Suprapubic skin (tissue), 4 donors: ENCODE measurements at regions not wholly inside any gene's neighbourhood (a gene's known extent, or its start where the extent isn't known, plus 50 kb on each side); places are given as distances from the start of the nearest gene placed in this dataset.

Source experiments
- DNase-seq, 2 donors: peaks; one replicate each; pipeline ENCODE4 v3.0.0-alpha.2; 2019; ENCODE audit warnings: low spot score in 2 of 2
- H3K27ac ChIP-seq: fragments of 200-600 bp; sonication (generic); one replicate; pipeline ENCODE4 v1.5.1; 2019
- H3K27me3 ChIP-seq: fragments of 200-600 bp; sonication (generic); one replicate; pipeline ENCODE4 v1.5.1; 2019
- H3K36me3 ChIP-seq: fragments of 200-600 bp; sonication (generic); one replicate; pipeline ENCODE4 v1.5.1; 2019
- H3K4me1 ChIP-seq: fragments of 200-600 bp; sonication (generic); one replicate; pipeline ENCODE4 v1.5.1; 2019
- H3K4me3 ChIP-seq: fragments of 200-600 bp; sonication (generic); one replicate; pipeline ENCODE4 v1.5.1; 2019; ENCODE audit warnings: mild to moderate bottlenecking
- H3K9me3 ChIP-seq: fragments of 200-600 bp; sonication (generic); one replicate; pipeline ENCODE4 v1.5.1; 2019
- EP300 ChIP-seq: sonication (generic); formaldehyde crosslinking; IDR thresholded peaks from one replicate; pipeline ENCODE4 v1.6.1; 2017; ENCODE audit warnings: antibody characterized with exemption
- POLR2A ChIP-seq, 2 donors: fragments of 450-650 bp; IDR thresholded peaks; one replicate each; pipeline ENCODE4 v1.6.1; 2017; ENCODE audit warnings: antibody characterized with exemption in 2 of 2, mild to moderate bottlenecking in 2 of 2, moderate library complexity in 2 of 2
- POLR2AphosphoS5 ChIP-seq, 3 donors: sonication (generic); formaldehyde crosslinking; IDR thresholded peaks; one replicate each; pipeline ENCODE4 v1.6.1; 2017; ENCODE audit warnings: antibody characterized with exemption in 3 of 3
- WGBS: methylation state at CpG from one replicate; pipeline ENCODE4 v1.1.5; 2018; 5-methylcytosine and 5-hydroxymethylcytosine counted together
- TF ChIP-seq, protein P1 (sequence below), 2 donors: fragments of 200-600 bp in 1 of 2; fragments of 450-650 bp in 1 of 2; sonication (generic) in 1 of 2; IDR thresholded peaks; one replicate each; pipeline ENCODE4 v1.5.1; 2016 to 2019; ENCODE audit warnings: antibody characterized with exemption in 2 of 2, mild to moderate bottlenecking in 1 of 2, moderate library complexity in 1 of 2

DNA sequence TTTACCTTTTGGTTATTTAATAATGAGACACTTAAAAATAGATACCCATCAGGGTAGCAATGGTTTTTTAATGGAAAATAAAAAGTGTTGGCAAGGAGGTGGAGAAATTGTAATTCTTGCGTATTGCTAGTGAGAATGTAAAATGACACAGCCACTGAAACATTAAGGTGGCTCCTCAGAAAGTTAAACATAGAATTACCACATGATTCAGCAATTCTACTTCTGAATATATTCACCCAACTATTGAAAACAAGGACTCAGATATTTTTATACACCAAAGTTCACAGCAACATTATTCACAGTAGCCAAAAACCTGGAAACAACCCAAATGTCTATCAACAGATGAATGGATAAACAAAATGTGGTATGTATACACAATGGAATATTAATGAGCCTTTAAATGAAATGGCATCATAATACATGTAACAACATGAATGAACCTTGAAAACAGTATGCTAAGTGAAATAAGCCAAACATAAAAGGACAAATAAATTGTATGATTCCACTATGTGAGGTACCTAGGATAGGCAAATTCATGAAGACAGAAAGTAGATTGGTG, 163.5 kb downstream of the IMPG2 start:
- Histone ChIP-seq H3K9me3 (no peaks in the 10 kb centered on the region), H3K4me3 (no peak overlapping the region), H3K27me3 (no peaks in the 10 kb centered on the region), H3K4me1 (no peaks in the 10 kb centered on the region), H3K36me3 (no peaks in the 10 kb centered on the region), H3K27ac (no peak overlapping the region)
- 72% methylated on average over 1 of the region's 1 CpG for WGBS
- DNase-seq: no peak
- TF ChIP-seq EP300 (no peak), POLR2A (IDR thresholded peaks at IDR 0.05) (no peak), POLR2AphosphoS5 (IDR thresholded peaks at IDR 0.05) (no peak)
- TF ChIP-seq, protein P1, sequence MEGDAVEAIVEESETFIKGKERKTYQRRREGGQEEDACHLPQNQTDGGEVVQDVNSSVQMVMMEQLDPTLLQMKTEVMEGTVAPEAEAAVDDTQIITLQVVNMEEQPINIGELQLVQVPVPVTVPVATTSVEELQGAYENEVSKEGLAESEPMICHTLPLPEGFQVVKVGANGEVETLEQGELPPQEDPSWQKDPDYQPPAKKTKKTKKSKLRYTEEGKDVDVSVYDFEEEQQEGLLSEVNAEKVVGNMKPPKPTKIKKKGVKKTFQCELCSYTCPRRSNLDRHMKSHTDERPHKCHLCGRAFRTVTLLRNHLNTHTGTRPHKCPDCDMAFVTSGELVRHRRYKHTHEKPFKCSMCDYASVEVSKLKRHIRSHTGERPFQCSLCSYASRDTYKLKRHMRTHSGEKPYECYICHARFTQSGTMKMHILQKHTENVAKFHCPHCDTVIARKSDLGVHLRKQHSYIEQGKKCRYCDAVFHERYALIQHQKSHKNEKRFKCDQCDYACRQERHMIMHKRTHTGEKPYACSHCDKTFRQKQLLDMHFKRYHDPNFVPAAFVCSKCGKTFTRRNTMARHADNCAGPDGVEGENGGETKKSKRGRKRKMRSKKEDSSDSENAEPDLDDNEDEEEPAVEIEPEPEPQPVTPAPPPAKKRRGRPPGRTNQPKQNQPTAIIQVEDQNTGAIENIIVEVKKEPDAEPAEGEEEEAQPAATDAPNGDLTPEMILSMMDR (IDR thresholded peaks at IDR 0.05): no peak

DNA sequence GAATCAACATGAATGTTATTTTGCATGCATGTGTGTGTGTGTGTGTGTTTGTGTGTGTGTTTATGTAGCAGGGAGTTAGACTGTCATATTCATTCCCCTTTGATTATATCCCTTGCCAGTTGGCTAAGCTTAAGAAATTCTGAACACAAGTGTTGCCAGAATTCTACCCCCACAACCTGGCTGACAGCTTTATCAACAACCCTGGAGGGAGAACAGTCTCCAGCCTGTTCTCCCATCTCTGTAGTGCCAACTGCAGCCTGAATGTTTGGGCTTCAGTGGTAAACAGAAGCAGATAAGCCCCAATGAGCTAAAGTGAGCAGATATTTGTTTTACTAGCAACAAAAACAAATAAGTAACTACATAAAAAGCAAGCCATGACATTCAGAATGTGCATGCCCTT, 162.6 kb upstream of the ABI3BP start:
- no peaks in the 10 kb centered on the region for H3K9me3 ChIP-seq
- H3K4me1 ChIP-seq: no peaks in the 10 kb centered on the region
- H3K36me3 ChIP-seq: no peaks in the 10 kb centered on the region
- no peak overlapping the region for H3K4me3 ChIP-seq
- no peak for DNase-seq
- no peak for TF ChIP-seq POLR2A (IDR thresholded peaks at IDR 0.05)
- no peak for TF ChIP-seq EP300
- TF ChIP-seq, protein P1 (IDR thresholded peaks at IDR 0.05): no peak
- TF ChIP-seq POLR2AphosphoS5 (IDR thresholded peaks at IDR 0.05): no peak
- H3K27me3 ChIP-seq: no peaks in the 10 kb centered on the region
- no peak overlapping the region for H3K27ac ChIP-seq

DNA sequence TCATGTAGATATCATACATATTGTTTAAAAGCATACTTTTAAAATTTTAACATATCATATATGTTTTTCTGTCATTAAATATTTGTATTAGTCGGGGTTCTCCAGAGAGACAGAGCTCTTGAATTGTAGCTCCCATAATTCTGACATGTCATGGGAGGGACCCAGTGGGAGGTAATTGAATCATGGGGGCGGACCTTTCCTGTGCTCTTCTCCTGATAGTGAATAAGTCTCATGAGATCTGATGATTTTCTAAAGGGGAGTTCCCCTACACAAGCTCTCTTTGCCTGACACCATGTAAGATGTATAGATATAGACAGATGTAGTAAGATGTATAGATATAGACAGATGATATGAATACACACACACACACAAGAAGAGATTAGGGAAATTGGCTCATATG, 161.2 kb upstream of the ABI3BP start:
- no peaks in the 10 kb centered on the region for H3K36me3 ChIP-seq
- no peak overlapping the region for H3K4me3 ChIP-seq
- 90% methylated on average over 2 of the region's 2 CpGs for WGBS
- no peak overlapping the region for H3K27ac ChIP-seq
- no peak for DNase-seq
- TF ChIP-seq EP300 (no peak), POLR2A (IDR thresholded peaks at IDR 0.05) (no peak), POLR2AphosphoS5 (IDR thresholded peaks at IDR 0.05) (no peak)
- TF ChIP-seq, protein P1 (IDR thresholded peaks at IDR 0.05): no peak
- H3K27me3 ChIP-seq: no peaks in the 10 kb centered on the region
- no peaks in the 10 kb centered on the region for H3K4me1 ChIP-seq
- H3K9me3 ChIP-seq: no peaks in the 10 kb centered on the region

DNA sequence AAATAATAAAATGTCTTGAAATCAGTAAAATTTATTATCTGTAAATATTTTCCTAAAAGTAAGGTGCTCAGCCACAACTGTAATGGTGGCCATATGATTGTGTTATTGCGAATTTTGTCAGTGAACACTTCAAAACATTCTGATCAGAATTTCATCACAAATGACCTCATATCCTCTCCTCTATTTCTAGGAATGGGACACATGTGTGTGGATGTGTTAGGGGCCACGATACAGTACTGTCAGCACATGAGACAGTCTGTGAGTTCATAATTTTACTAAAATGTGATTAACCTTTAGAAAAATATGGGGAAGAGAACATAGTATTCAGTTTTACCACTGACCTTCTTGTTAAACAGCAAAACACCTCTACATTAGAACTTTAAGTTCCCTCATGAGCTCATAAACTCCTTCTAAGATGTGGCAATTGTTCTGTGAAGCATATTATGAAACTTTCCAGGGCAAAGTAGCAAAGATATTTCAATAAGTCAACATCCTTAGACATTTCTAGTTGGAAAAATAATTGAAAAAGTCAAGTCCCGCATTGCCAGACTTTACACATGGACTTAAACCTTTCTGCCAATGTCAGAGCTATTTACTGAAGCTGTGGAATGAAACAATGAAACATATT, 158.2 kb upstream of the ABI3BP start:
- Histone ChIP-seq H3K36me3 (no peaks in the 10 kb centered on the region), H3K4me3 (no peak overlapping the region), H3K27ac (no peak overlapping the region), H3K9me3 (no peaks in the 10 kb centered on the region), H3K27me3 (no peaks in the 10 kb centered on the region), H3K4me1 (no peaks in the 10 kb centered on the region)
- WGBS: 76% methylated on average over 3 of the region's 3 CpGs
- TF ChIP-seq EP300 (no peak), POLR2AphosphoS5 (IDR thresholded peaks at IDR 0.05) (peak in 1 of 3 donors; percentile 68)
- DNase-seq: no peak

DNA sequence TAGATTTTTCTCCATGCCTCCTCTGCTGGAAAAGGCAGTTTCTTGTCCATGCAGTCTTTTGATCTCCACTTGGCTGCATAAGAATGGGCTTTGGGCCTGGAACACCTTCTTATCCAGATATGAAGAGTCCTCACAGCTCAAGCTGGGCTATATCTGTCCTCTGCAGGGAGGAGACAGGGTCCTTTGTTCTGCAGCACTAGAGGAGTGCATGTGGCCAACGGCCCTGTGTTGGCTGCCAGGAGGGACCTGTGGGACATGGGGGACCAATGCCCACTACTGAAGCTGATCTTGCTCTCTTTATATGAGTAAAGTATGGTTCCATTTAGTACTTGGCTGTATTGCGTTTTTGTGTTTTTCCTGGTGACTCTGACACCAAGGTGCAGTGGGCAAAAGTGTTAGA, 157.3 kb upstream of the ABI3BP start:
- 64% methylated on average over 2 of the region's 2 CpGs for WGBS
- no peak for DNase-seq
- no peak for TF ChIP-seq POLR2AphosphoS5 (IDR thresholded peaks at IDR 0.05)
- no peak for TF ChIP-seq POLR2A (IDR thresholded peaks at IDR 0.05)
- TF ChIP-seq, protein P1 (IDR thresholded peaks at IDR 0.05): no peak
- TF ChIP-seq EP300: no peak
- Histone ChIP-seq H3K36me3 (no peaks in the 10 kb centered on the region), H3K4me1 (no peaks in the 10 kb centered on the region), H3K9me3 (no peaks in the 10 kb centered on the region), H3K4me3 (no peak overlapping the region), H3K27ac (no peak overlapping the region), H3K27me3 (no peaks in the 10 kb centered on the region)
